ENCODE measurements at regions not wholly inside any gene's neighbourhood (a gene's known extent, or its start where the extent isn't known, plus 50 kb on each side); places are given as distances from the start of the nearest gene placed in this dataset.

DNA sequence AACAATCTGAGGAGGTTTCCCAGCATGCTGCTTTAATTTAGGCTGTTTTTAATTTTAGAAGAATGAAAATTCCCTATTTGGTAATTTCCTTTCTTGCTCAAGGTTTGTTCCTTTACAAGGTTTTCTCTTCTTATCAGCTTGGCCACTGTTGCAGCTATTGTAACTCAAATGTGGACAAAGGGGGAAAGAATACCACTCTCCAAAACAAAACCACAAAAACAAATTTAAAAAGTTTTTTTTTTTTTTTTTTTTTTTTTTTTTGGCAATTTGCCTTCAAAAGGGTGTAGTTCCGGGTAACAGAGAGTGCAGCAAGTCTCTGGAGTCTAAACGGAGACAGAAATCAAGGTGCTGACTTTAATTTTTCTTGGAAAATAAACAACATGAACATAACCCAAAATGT is 306.4 kb upstream of the ARGLU1 start:
- Mint-ChIP-seq H3K36me3 (ENCODE audit: insufficient read depth in 1 of 3, low read depth in 3 of 3) (no peaks in the 10 kb centered on the region; a peak in 1 of 7 replicates), H3K27me3 (ENCODE audit: low read depth) (no peaks in the 10 kb centered on the region), H3K4me1 (peaks cover 18 to 20% of the 10 kb centered on the region in 2 experiments), H3K9me3 (0 out of 5 replicates have a peak, but pooled peaks cover 0 to 2% of the 10 kb centered on the region in 2 experiments), H3K27ac (no peak overlapping the region), H3K4me3 (no peak overlapping the region)
- Histone ChIP-seq H3K56ac (ENCODE audit: insufficient read length, low read depth, low read length) (no peak overlapping the region), H3K4ac (ENCODE audit: low read depth, low read length) (no peak overlapping the region), H3K79me1 (ENCODE audit: insufficient read depth, low read depth, low read length, poor library complexity, severe bottlenecking) (no peaks in the 10 kb centered on the region), H2BK120ac (ENCODE audit: low read depth, low read length, poor library complexity, severe bottlenecking) (no peak overlapping the region), H3K79me2 (ENCODE audit: insufficient read depth, low read length) (no peaks in the 10 kb centered on the region), H3K27ac (ENCODE audit: insufficient read length, low read depth, low read length) (no peak overlapping the region), H3T11ph (ENCODE audit: low read length) (no peak overlapping the region), H2BK5ac (ENCODE audit: insufficient read length, low read length) (no peak overlapping the region), H4K5ac (ENCODE audit: insufficient read length, low read depth, low read length) (no peak overlapping the region), H3K14ac (ENCODE audit: insufficient read depth, low read length) (no peak overlapping the region), H3K23me2 (ENCODE audit: insufficient read length, low read depth, low read length, poor library complexity, severe bottlenecking) (no peaks in the 10 kb centered on the region), H3K18ac (ENCODE audit: insufficient read length, low read depth, low read length) (no peak overlapping the region), H3K9me3 (ENCODE audit: control insufficient read depth, low read depth, low read length) (no peaks in the 10 kb centered on the region), H2BK12ac (ENCODE audit: insufficient read length, low read depth, low read length) (no peak overlapping the region), H4K20me1 (ENCODE audit: control insufficient read depth, insufficient read depth, insufficient read length) (no peaks in the 10 kb centered on the region), H4K91ac (ENCODE audit: insufficient read length, low read depth, low read length) (no peak overlapping the region), H2AK5ac (ENCODE audit: insufficient read length, low read length) (no peak overlapping the region), H3K4me1 (ENCODE audit: insufficient read depth, low read length) (peaks cover 4% of the 10 kb centered on the region; the same call in 1 of the 2 replicates), H3K27me3 (ENCODE audit: insufficient read depth, low read length) (no peaks in the 10 kb centered on the region), H2AFZ (ENCODE audit: low read length) (no peak overlapping the region), H3K4me2 (ENCODE audit: insufficient read depth, insufficient read length, low read length) (no peak overlapping the region), H2BK20ac (ENCODE audit: low read depth, low read length, poor library complexity, severe bottlenecking) (no peak overlapping the region), H3K23ac (ENCODE audit: insufficient read length, low read depth, low read length) (no peak overlapping the region), H2BK15ac (ENCODE audit: low read depth, low read length) (no peak overlapping the region), H4K8ac (replicated peaks; ENCODE audit: insufficient read length, low read depth, low read length) (no peak overlapping the region), H3K9ac (ENCODE audit: extremely low read depth, insufficient read length, low read length) (no peak overlapping the region)
- no CpG with 5 or more reads among the region's 2 CpGs for WGBS (ENCODE audit: extremely low coverage, insufficient read length, low lambda C conversion rate)
- no peak for DNase-seq
- TF ChIP-seq, protein P1, sequence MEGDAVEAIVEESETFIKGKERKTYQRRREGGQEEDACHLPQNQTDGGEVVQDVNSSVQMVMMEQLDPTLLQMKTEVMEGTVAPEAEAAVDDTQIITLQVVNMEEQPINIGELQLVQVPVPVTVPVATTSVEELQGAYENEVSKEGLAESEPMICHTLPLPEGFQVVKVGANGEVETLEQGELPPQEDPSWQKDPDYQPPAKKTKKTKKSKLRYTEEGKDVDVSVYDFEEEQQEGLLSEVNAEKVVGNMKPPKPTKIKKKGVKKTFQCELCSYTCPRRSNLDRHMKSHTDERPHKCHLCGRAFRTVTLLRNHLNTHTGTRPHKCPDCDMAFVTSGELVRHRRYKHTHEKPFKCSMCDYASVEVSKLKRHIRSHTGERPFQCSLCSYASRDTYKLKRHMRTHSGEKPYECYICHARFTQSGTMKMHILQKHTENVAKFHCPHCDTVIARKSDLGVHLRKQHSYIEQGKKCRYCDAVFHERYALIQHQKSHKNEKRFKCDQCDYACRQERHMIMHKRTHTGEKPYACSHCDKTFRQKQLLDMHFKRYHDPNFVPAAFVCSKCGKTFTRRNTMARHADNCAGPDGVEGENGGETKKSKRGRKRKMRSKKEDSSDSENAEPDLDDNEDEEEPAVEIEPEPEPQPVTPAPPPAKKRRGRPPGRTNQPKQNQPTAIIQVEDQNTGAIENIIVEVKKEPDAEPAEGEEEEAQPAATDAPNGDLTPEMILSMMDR (conservative IDR thresholded peaks at IDR 0.05) = no peak

All from H9 (cell line).